Trophoblast cell (in vitro differentiated cells and primary cell): ENCODE measurements at regions not wholly inside any gene's neighbourhood (a gene's known extent, or its start where the extent isn't known, plus 50 kb on each side); places are given as distances from the start of the nearest gene placed in this dataset.

ENCODE experiments used
- DNase-seq, 2 donors: peaks; one replicate each; pipeline ENCODE4 v3.0.0-alpha.2; 2016
- H2AFZ ChIP-seq: 2 replicates; pipeline ENCODE4 v1.6.1; 2013; ENCODE audit warnings: low read length, moderate library complexity, mild to moderate bottlenecking; ENCODE audit not compliant: insufficient read depth, poor library complexity
- H2AK5ac ChIP-seq: 2 replicates; pipeline ENCODE4 v1.6.1; 2013; ENCODE audit warnings: mild to moderate bottlenecking, low read length
- H2BK120ac ChIP-seq: 2 replicates; pipeline ENCODE4 v1.6.1; 2013; ENCODE audit warnings: low read length, mild to moderate bottlenecking, moderate library complexity; ENCODE audit not compliant: insufficient read depth, poor library complexity
- H2BK12ac ChIP-seq: 2 replicates; pipeline ENCODE4 v1.6.1; 2013; ENCODE audit warnings: mild to moderate bottlenecking, low read length, moderate library complexity
- H2BK5ac ChIP-seq: 2 replicates; pipeline ENCODE4 v1.6.1; 2013; ENCODE audit warnings: low read length, low read depth, moderate library complexity, mild to moderate bottlenecking; ENCODE audit not compliant: poor library complexity
- H3K14ac ChIP-seq: 2 replicates; pipeline ENCODE4 v1.6.1; 2013; ENCODE audit warnings: mild to moderate bottlenecking, low read length
- H3K18ac ChIP-seq: 2 replicates; pipeline ENCODE4 v1.6.1; 2013; ENCODE audit warnings: mild to moderate bottlenecking, low read length
- H3K23ac ChIP-seq: 2 replicates; pipeline ENCODE4 v1.6.1; 2013; ENCODE audit warnings: low read length
- H3K27ac ChIP-seq: 2 replicates; pipeline ENCODE4 v1.5.1; 2013; ENCODE audit warnings: low read depth, mild to moderate bottlenecking, inconsistent platforms, low read length, moderate library complexity
- H3K27me3 ChIP-seq: 2 replicates; pipeline ENCODE4 v1.6.1; 2013; ENCODE audit warnings: inconsistent platforms, mild to moderate bottlenecking, low read length, moderate library complexity; ENCODE audit not compliant: insufficient read depth
- H3K36me3 ChIP-seq, 2 experiments: 1 replicate in 1 of 2; 2 replicates in 1 of 2; pipeline ENCODE4 v1.6.1; 2013; ENCODE audit warnings: low read length in 2 of 2, mild to moderate bottlenecking in 2 of 2, moderate library complexity in 1 of 2; ENCODE audit not compliant: insufficient read depth in 2 of 2, control insufficient read depth in 1 of 2
- H3K4ac ChIP-seq: 2 replicates; pipeline ENCODE4 v1.6.1; 2013; ENCODE audit warnings: low read depth, mild to moderate bottlenecking, low read length, moderate library complexity
- H3K4me1 ChIP-seq, 2 experiments: 1 replicate in 1 of 2; 2 replicates in 1 of 2; pipeline ENCODE4 v1.6.1; 2013; ENCODE audit warnings: low read length in 2 of 2, mild to moderate bottlenecking in 2 of 2, moderate library complexity in 1 of 2; ENCODE audit not compliant: insufficient read depth in 2 of 2, control insufficient read depth in 1 of 2
- H3K4me2 ChIP-seq: 2 replicates; pipeline ENCODE4 v1.6.1; 2013; ENCODE audit warnings: inconsistent platforms, mild to moderate bottlenecking, low read length, moderate library complexity
- H3K4me3 ChIP-seq: 2 replicates; pipeline ENCODE4 v1.5.1; 2013; ENCODE audit warnings: mild to moderate bottlenecking, low read depth, low read length, inconsistent platforms
- H3K79me1 ChIP-seq: one replicate; pipeline ENCODE4 v1.6.1; 2013; ENCODE audit warnings: low read length
- H3K79me2 ChIP-seq: 2 replicates; pipeline ENCODE4 v1.6.1; 2013; ENCODE audit warnings: low read length, mild to moderate bottlenecking; ENCODE audit not compliant: control insufficient read depth, insufficient read depth, poor library complexity
- H3K9ac ChIP-seq: 2 replicates; pipeline ENCODE4 v1.6.1; 2013; ENCODE audit warnings: mild to moderate bottlenecking, low read length
- H3K9me3 ChIP-seq: 2 replicates; pipeline ENCODE4 v1.6.1; 2013; ENCODE audit warnings: low read depth, mild to moderate bottlenecking, control low read depth, inconsistent platforms, low read length; ENCODE audit not compliant: insufficient read depth
- H4K12ac ChIP-seq: 2 replicates; pipeline ENCODE4 v1.6.1; 2013; ENCODE audit warnings: low read depth, mild to moderate bottlenecking, low read length, moderate library complexity
- H4K8ac ChIP-seq: 2 replicates; pipeline ENCODE4 v1.6.1; 2013; ENCODE audit warnings: low read depth, mild to moderate bottlenecking, low read length, moderate library complexity
- H4K91ac ChIP-seq: one replicate; pipeline ENCODE4 v1.6.1; 2013; ENCODE audit warnings: low read depth, mild to moderate bottlenecking, low read length, moderate library complexity
- WGBS: extraction: QIAGEN DNeasy Blood & Tissue Kit; methylation state at CpG from one replicate; pipeline ENCODE4 v1.1.7; 2013; ENCODE audit warnings: missing lambda C conversion rate; ENCODE audit not compliant: insufficient read length, insufficient coverage; ENCODE audit errors: extremely low coverage; 5-methylcytosine and 5-hydroxymethylcytosine counted together

GRCh38 chr2:82796132-82796531, 1662.9 kb downstream of the SUCLG1 start:
- no peak overlapping the region for H2BK12ac ChIP-seq
- no CpG with 5 or more reads among the region's 1 CpG for WGBS
- no peak overlapping the region for H3K14ac ChIP-seq
- no peak overlapping the region for H4K12ac ChIP-seq
- no peak overlapping the region for H2AFZ ChIP-seq
- H2BK5ac ChIP-seq, result no peak overlapping the region
- no peaks in the 10 kb centered on the region for H3K79me2 ChIP-seq
- no peak overlapping the region for H4K91ac ChIP-seq
- no peak overlapping the region for H3K9ac ChIP-seq
- no peak overlapping the region for H3K27ac ChIP-seq
- no peaks in the 10 kb centered on the region for H3K9me3 ChIP-seq
- H2AK5ac ChIP-seq, result no peak overlapping the region
- DNase-seq, result no peak
- H3K18ac ChIP-seq, result no peak overlapping the region
- H3K27me3 ChIP-seq, result no peaks in the 10 kb centered on the region
- H3K4me1 ChIP-seq, result no peaks in the 10 kb centered on the region
- H2BK120ac ChIP-seq, result no peak overlapping the region
- H4K8ac ChIP-seq, result no peak overlapping the region
- no peak overlapping the region for H3K23ac ChIP-seq
- H3K36me3 ChIP-seq, result no peaks in the 10 kb centered on the region
- no peak overlapping the region for H3K4me2 ChIP-seq
- no peak overlapping the region for H3K4ac ChIP-seq
- no peak overlapping the region for H3K4me3 ChIP-seq
- H3K79me1 ChIP-seq, result no peaks in the 10 kb centered on the region

GRCh38 chr2:82795446-82795845, 1663.6 kb downstream of the SUCLG1 start:
- Histone ChIP-seq H4K8ac (no peak overlapping the region), H3K4me2 (no peak overlapping the region), H4K12ac (no peak overlapping the region), H3K79me2 (no peaks in the 10 kb centered on the region), H2BK12ac (no peak overlapping the region), H3K14ac (no peak overlapping the region), H3K9me3 (no peaks in the 10 kb centered on the region), H3K79me1 (no peaks in the 10 kb centered on the region), H2AK5ac (no peak overlapping the region), H3K36me3 (no peaks in the 10 kb centered on the region), H3K9ac (no peak overlapping the region), H4K91ac (no peak overlapping the region), H3K4me1 (no peaks in the 10 kb centered on the region), H2BK120ac (no peak overlapping the region), H2BK5ac (no peak overlapping the region), H3K18ac (no peak overlapping the region), H2AFZ (no peak overlapping the region), H3K4ac (no peak overlapping the region), H3K27me3 (no peaks in the 10 kb centered on the region), H3K4me3 (no peak overlapping the region), H3K23ac (no peak overlapping the region), H3K27ac (no peak overlapping the region)
- WGBS, result no CpG with 5 or more reads among the region's 3 CpGs
- DNase-seq, result no peak

- Histone ChIP-seq H3K9ac (no peak overlapping the region), H2BK5ac (no peak overlapping the region), H4K91ac (no peak overlapping the region), H3K79me2 (no peaks in the 10 kb centered on the region), H3K4me2 (no peak overlapping the region), H2AK5ac (no peak overlapping the region), H3K18ac (no peak overlapping the region), H4K12ac (no peak overlapping the region), H3K27ac (no peak overlapping the region), H3K9me3 (no peaks in the 10 kb centered on the region), H2BK120ac (no peak overlapping the region), H3K79me1 (no peaks in the 10 kb centered on the region), H3K4ac (no peak overlapping the region), H3K4me1 (no peaks in the 10 kb centered on the region), H3K14ac (no peak overlapping the region), H3K4me3 (no peak overlapping the region), H3K27me3 (no peaks in the 10 kb centered on the region), H2AFZ (no peak overlapping the region), H4K8ac (no peak overlapping the region), H3K23ac (no peak overlapping the region), H2BK12ac (no peak overlapping the region), H3K36me3 (no peaks in the 10 kb centered on the region)
- WGBS, result no CpG with 5 or more reads among the region's 3 CpGs
- no peak for DNase-seq
Measured at GRCh38 chr2:82793711-82794435, 1665.2 kb downstream of the SUCLG1 start.

GRCh38 chr2:82792316-82792715, 1666.8 kb downstream of the SUCLG1 start:
- Histone ChIP-seq H2BK12ac (no peak overlapping the region), H2AK5ac (no peak overlapping the region), H2BK5ac (no peak overlapping the region), H4K91ac (no peak overlapping the region), H3K4me3 (no peak overlapping the region), H2AFZ (no peak overlapping the region), H3K4me1 (no peaks in the 10 kb centered on the region), H3K4me2 (no peak overlapping the region), H3K23ac (no peak overlapping the region), H3K4ac (no peak overlapping the region), H3K9me3 (no peaks in the 10 kb centered on the region), H3K27ac (no peak overlapping the region), H3K9ac (no peak overlapping the region), H3K14ac (no peak overlapping the region), H3K18ac (no peak overlapping the region), H4K12ac (no peak overlapping the region), H4K8ac (no peak overlapping the region), H3K79me2 (no peaks in the 10 kb centered on the region), H2BK120ac (no peak overlapping the region), H3K36me3 (no peaks in the 10 kb centered on the region), H3K27me3 (no peaks in the 10 kb centered on the region), H3K79me1 (no peaks in the 10 kb centered on the region)
- DNase-seq, result no peak
- WGBS, result no CpG with 5 or more reads among the region's 5 CpGs
